Effector memory CD4-positive, alpha-beta T cell (primary cell): ENCODE measurements at regions not wholly inside any gene's neighbourhood (a gene's known extent, or its start where the extent isn't known, plus 50 kb on each side); places are given as distances from the start of the nearest gene placed in this dataset.

Experiments
- DNase-seq, 3 donors: peaks; one replicate each; pipeline ENCODE4 v3.0.0-alpha.2; 2020
- H3K27ac ChIP-seq: 2 replicates; pipeline ENCODE4 v1.7.0; 2013; ENCODE audit warnings: mild to moderate bottlenecking, low read length, moderate library complexity; ENCODE audit not compliant: insufficient read depth, poor library complexity, severe bottlenecking
- H3K27me3 ChIP-seq: replicated peaks from 2 replicates; pipeline ENCODE4 v1.7.0; 2013; ENCODE audit warnings: mild to moderate bottlenecking, low read length; ENCODE audit not compliant: insufficient read depth, control insufficient read depth, poor library complexity, severe bottlenecking
- H3K36me3 ChIP-seq: 2 replicates; pipeline ENCODE4 v1.7.0; 2013; ENCODE audit warnings: mild to moderate bottlenecking, low read length, moderate library complexity; ENCODE audit not compliant: control insufficient read depth, insufficient read depth
- H3K4me1 ChIP-seq: 2 replicates; pipeline ENCODE4 v1.7.0; 2013; ENCODE audit warnings: low read length, mild to moderate bottlenecking; ENCODE audit not compliant: control insufficient read depth, insufficient read depth, poor library complexity, severe bottlenecking
- H3K4me3 ChIP-seq: 2 replicates; pipeline ENCODE4 v1.7.0; 2013; ENCODE audit warnings: low read length, low read depth, mild to moderate bottlenecking; ENCODE audit not compliant: insufficient read depth, poor library complexity, severe bottlenecking
- H3K9me3 ChIP-seq: 2 replicates; pipeline ENCODE4 v1.7.0; 2013; ENCODE audit warnings: mild to moderate bottlenecking, low read length, moderate library complexity; ENCODE audit not compliant: control insufficient read depth

- Histone ChIP-seq H3K27me3 (no peaks in the 10 kb centered on the region), H3K4me1 (peaks cover 11% of the 10 kb centered on the region), H3K27ac (no peak overlapping the region), H3K4me3 (no peak overlapping the region), H3K36me3 (no peaks in the 10 kb centered on the region), H3K9me3 (no peaks in the 10 kb centered on the region)
- no peak for DNase-seq
These were observed 230.1 kb upstream of the RAB4A start for GRCh38 chr1:229040630-229041358.

DNA sequence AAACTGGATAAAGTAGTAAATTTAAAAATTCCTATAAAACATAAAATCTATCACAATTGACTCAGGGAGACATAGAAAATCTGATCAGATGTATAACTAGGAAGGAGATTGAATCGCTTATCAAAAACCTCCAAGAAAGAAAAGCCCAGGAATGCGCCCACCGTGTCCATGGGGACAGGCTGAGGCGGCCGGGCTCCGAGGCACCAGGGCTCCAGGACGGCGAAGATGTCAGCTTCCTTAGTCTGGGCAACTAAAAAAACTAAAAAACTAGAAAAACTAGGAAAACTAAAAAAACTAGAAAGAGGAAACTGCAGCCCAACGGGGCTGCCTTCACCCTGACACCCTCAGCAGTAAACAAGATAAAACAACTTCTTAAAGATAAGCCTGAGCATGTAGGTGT lies 229.0 kb upstream of the RAB4A start:
- H3K4me1 ChIP-seq: no peaks in the 10 kb centered on the region
- DNase-seq: no peak
- H3K4me3 ChIP-seq: no peak overlapping the region
- H3K27me3 ChIP-seq: no peaks in the 10 kb centered on the region
- no peak overlapping the region for H3K27ac ChIP-seq
- no peaks in the 10 kb centered on the region for H3K9me3 ChIP-seq
- no peaks in the 10 kb centered on the region for H3K36me3 ChIP-seq

GRCh38 chr1:229042482-229042881 lies 228.4 kb upstream of the RAB4A start:
- H3K4me1 ChIP-seq: no peaks in the 10 kb centered on the region
- H3K27ac ChIP-seq: no peak overlapping the region
- no peaks in the 10 kb centered on the region for H3K36me3 ChIP-seq
- DNase-seq: no peak
- no peak overlapping the region for H3K4me3 ChIP-seq
- no peaks in the 10 kb centered on the region for H3K27me3 ChIP-seq
- H3K9me3 ChIP-seq: no peaks in the 10 kb centered on the region

GRCh38 chr1:229043115-229043514 lies 227.8 kb upstream of the RAB4A start:
- no peak overlapping the region for H3K4me3 ChIP-seq
- H3K27ac ChIP-seq: no peak overlapping the region
- H3K4me1 ChIP-seq: no peaks in the 10 kb centered on the region
- H3K9me3 ChIP-seq: no peaks in the 10 kb centered on the region
- no peak for DNase-seq
- no peaks in the 10 kb centered on the region for H3K27me3 ChIP-seq
- no peaks in the 10 kb centered on the region for H3K36me3 ChIP-seq

DNA sequence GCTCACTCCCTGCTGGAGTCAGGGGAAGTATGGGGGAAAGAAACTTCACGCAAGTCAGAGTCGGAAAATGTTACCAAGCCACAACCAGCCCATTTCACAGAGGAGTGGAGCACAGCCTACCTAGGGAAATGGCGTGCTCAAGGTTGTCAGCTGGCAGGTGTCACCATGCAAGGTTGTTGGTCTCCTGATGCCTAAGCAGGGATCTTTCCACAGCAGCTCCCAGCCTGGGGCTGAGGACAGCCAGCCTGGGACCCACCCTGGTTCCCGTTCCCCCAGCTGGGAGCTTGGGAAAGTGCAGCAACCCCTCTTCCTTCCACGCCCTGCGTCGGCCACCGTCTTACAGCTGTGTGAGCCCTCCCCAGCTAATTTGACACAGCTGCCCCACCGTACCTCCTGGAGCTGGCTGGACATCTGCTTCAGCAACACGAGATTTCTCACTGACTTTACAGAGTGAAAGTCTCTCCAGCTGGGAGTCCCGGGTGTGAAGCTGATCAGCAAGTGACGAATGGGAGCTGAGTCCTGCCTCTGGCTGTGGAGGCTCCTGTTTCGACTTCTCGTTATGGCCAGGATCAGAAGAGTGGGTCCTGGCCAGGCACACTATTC lies 224.6 kb upstream of the RAB4A start:
- Histone ChIP-seq H3K27ac (no peak overlapping the region), H3K4me3 (no peak overlapping the region), H3K36me3 (no peaks in the 10 kb centered on the region), H3K27me3 (no peaks in the 10 kb centered on the region), H3K9me3 (no peaks in the 10 kb centered on the region), H3K4me1 (no peaks in the 10 kb centered on the region)
- DNase-seq: no peak

GRCh38 chr1:229047161-229047839 lies 223.6 kb upstream of the RAB4A start:
- no peaks in the 10 kb centered on the region for H3K27me3 ChIP-seq

GRCh38 chr1:229047840-229048620 lies 222.9 kb upstream of the RAB4A start:
- no peak for DNase-seq

More at GRCh38 chr1:229047161-229047839, 223.6 kb upstream of the RAB4A start:
- Histone ChIP-seq H3K36me3 (no peaks in the 10 kb centered on the region), H3K27ac (no peak overlapping the region), H3K9me3 (no peaks in the 10 kb centered on the region), H3K4me1 (no peaks in the 10 kb centered on the region), H3K4me3 (no peak overlapping the region)
- no peak for DNase-seq

GRCh38 chr1:229048896-229049295 lies 222.0 kb upstream of the RAB4A start:
- Histone ChIP-seq H3K4me1 (no peaks in the 10 kb centered on the region), H3K27me3 (no peaks in the 10 kb centered on the region), H3K27ac (no peak overlapping the region), H3K4me3 (no peak overlapping the region), H3K9me3 (no peaks in the 10 kb centered on the region), H3K36me3 (no peaks in the 10 kb centered on the region)
- no peak for DNase-seq

More at GRCh38 chr1:229047840-229048620, 222.9 kb upstream of the RAB4A start:
- Histone ChIP-seq H3K4me1 (no peaks in the 10 kb centered on the region), H3K27me3 (no peaks in the 10 kb centered on the region), H3K4me3 (no peak overlapping the region), H3K36me3 (no peaks in the 10 kb centered on the region), H3K27ac (no peak overlapping the region), H3K9me3 (no peaks in the 10 kb centered on the region)

GRCh38 chr1:229056046-229056445 lies 214.9 kb upstream of the RAB4A start:
- Histone ChIP-seq H3K27me3 (no peaks in the 10 kb centered on the region), H3K4me1 (peaks cover 28% of the 10 kb centered on the region), H3K4me3 (no peak overlapping the region), H3K36me3 (no peaks in the 10 kb centered on the region), H3K9me3 (no peaks in the 10 kb centered on the region), H3K27ac (no peak overlapping the region)
- no peak for DNase-seq
